ENCODE measurements at regions not wholly inside any gene's neighbourhood (a gene's known extent, or its start where the extent isn't known, plus 50 kb on each side); places are given as distances from the start of the nearest gene placed in this dataset.

- H3K4me3 Mint-ChIP-seq = no peak overlapping the region
- Histone ChIP-seq H3K4me3 (replicated peaks in 1 of 3; ENCODE audit: low read depth in 2 of 3, low read length in 3 of 3) (no peak overlapping the region), H3K36me3 (replicated peaks in 1 of 2; ENCODE audit: control insufficient read depth in 1 of 2, insufficient read depth in 2 of 2, low read length in 2 of 2) (no peaks in the 10 kb centered on the region), H3K27me3 (ENCODE audit: control insufficient read depth in 2 of 2, insufficient read depth in 2 of 2, low read length in 2 of 2) (no peaks in the 10 kb centered on the region), H3K9me3 (replicated peaks in 1 of 2; ENCODE audit: control insufficient read depth in 1 of 2, insufficient read depth in 1 of 2, low read length in 2 of 2) (no peaks in the 10 kb centered on the region), H3K9ac (ENCODE audit: insufficient read depth, low read length, poor library complexity, severe bottlenecking) (no peak overlapping the region), H3K27ac (ENCODE audit: low read depth in 1 of 2, low read length in 2 of 2) (no peak overlapping the region), H2AFZ (ENCODE audit: insufficient read depth, low read depth, low read length, poor library complexity, severe bottlenecking) (no peak overlapping the region), H4K20me1 (ENCODE audit: insufficient read depth, low read length) (no peaks in the 10 kb centered on the region), H3K4me2 (replicated peaks; ENCODE audit: extremely low read depth, low read length, poor library complexity, severe bottlenecking) (no peak overlapping the region), H3K4me1 (ENCODE audit: control insufficient read depth in 1 of 2, insufficient read depth in 2 of 2, low read length in 2 of 2) (no peaks in the 10 kb centered on the region), H3K79me2 (ENCODE audit: insufficient read depth, low read length) (no peaks in the 10 kb centered on the region)
- peaks cover 0 to 2% (median 0%) of the 10 kb centered on the region in 3 donors for H3K27me3 Mint-ChIP-seq (ENCODE audit: low read depth in 3 of 3)
- H3K36me3 Mint-ChIP-seq = no peaks in the 10 kb centered on the region
- no peaks in the 10 kb centered on the region for H3K4me1 Mint-ChIP-seq
- H3K9me3 Mint-ChIP-seq = peaks cover 0 to 3% (median 0%) of the 10 kb centered on the region in 7 donors
- no CpG with 5 or more reads among the region's 1 CpG for whole genome bisulfite sequencing (ENCODE audit: insufficient coverage)
- intact Hi-C loops (cut with micrococcal nuclease) = no loop called here
- no peak for DNase-seq
- H3K27ac Mint-ChIP-seq = no peak overlapping the region
- TF ChIP-seq, protein P1, sequence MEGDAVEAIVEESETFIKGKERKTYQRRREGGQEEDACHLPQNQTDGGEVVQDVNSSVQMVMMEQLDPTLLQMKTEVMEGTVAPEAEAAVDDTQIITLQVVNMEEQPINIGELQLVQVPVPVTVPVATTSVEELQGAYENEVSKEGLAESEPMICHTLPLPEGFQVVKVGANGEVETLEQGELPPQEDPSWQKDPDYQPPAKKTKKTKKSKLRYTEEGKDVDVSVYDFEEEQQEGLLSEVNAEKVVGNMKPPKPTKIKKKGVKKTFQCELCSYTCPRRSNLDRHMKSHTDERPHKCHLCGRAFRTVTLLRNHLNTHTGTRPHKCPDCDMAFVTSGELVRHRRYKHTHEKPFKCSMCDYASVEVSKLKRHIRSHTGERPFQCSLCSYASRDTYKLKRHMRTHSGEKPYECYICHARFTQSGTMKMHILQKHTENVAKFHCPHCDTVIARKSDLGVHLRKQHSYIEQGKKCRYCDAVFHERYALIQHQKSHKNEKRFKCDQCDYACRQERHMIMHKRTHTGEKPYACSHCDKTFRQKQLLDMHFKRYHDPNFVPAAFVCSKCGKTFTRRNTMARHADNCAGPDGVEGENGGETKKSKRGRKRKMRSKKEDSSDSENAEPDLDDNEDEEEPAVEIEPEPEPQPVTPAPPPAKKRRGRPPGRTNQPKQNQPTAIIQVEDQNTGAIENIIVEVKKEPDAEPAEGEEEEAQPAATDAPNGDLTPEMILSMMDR (IDR thresholded peaks at IDR 0.05) = no peak
Observed at GRCh38 chr7:8908889-8909288, 475.5 kb downstream of the NXPH1 start.

- no CpG with 5 or more reads among the region's 2 CpGs for WGBS (ENCODE audit: insufficient coverage)
- H3K27me3 Mint-ChIP-seq (ENCODE audit: low read depth in 3 of 3) = peaks cover 0 to 2% (median 0%) of the 10 kb centered on the region in 3 donors
Observed at GRCh38 chr7:8913682-8914081, 480.3 kb downstream of the NXPH1 start.

More at GRCh38 chr7:8913682-8914081, 480.3 kb downstream of the NXPH1 start:
- intact Hi-C loops (cut with micrococcal nuclease) = no loop called here
- Histone ChIP-seq H3K27me3 (ENCODE audit: control insufficient read depth in 2 of 2, insufficient read depth in 2 of 2, low read length in 2 of 2) (no peaks in the 10 kb centered on the region), H3K79me2 (ENCODE audit: insufficient read depth, low read length) (no peaks in the 10 kb centered on the region), H3K9me3 (replicated peaks in 1 of 2; ENCODE audit: control insufficient read depth in 1 of 2, insufficient read depth in 1 of 2, low read length in 2 of 2) (peaks cover 0 to 6% of the 10 kb centered on the region in 2 donors), H3K9ac (ENCODE audit: insufficient read depth, low read length, poor library complexity, severe bottlenecking) (no peak overlapping the region), H3K4me2 (replicated peaks; ENCODE audit: extremely low read depth, low read length, poor library complexity, severe bottlenecking) (no peak overlapping the region), H3K27ac (ENCODE audit: low read depth in 1 of 2, low read length in 2 of 2) (no peak overlapping the region), H3K4me3 (replicated peaks in 1 of 3; ENCODE audit: low read depth in 2 of 3, low read length in 3 of 3) (no peak overlapping the region), H3K36me3 (replicated peaks in 1 of 2; ENCODE audit: control insufficient read depth in 1 of 2, insufficient read depth in 2 of 2, low read length in 2 of 2) (no peaks in the 10 kb centered on the region), H3K4me1 (ENCODE audit: control insufficient read depth in 1 of 2, insufficient read depth in 2 of 2, low read length in 2 of 2) (no peaks in the 10 kb centered on the region), H4K20me1 (ENCODE audit: insufficient read depth, low read length) (no peaks in the 10 kb centered on the region), H2AFZ (ENCODE audit: insufficient read depth, low read depth, low read length, poor library complexity, severe bottlenecking) (no peak overlapping the region)
- no peak for DNase-seq
- Mint-ChIP-seq H3K27ac (no peak overlapping the region), H3K4me3 (no peak overlapping the region), H3K36me3 (no peaks in the 10 kb centered on the region), H3K4me1 (no peaks in the 10 kb centered on the region), H3K9me3 (peaks cover 0 to 6% (median 1%) of the 10 kb centered on the region in 7 donors)
- TF ChIP-seq, protein P1 (IDR thresholded peaks at IDR 0.05) = no peak
